ENCODE measurements at regions not wholly inside any gene's neighbourhood (a gene's known extent, or its start where the extent isn't known, plus 50 kb on each side); places are given as distances from the start of the nearest gene placed in this dataset.
"Not testable (repeated sequence)": the region's sequence is repeated elsewhere in the genome, so short reads cannot be mapped to it uniquely, and the experiment has no call there.

DNA sequence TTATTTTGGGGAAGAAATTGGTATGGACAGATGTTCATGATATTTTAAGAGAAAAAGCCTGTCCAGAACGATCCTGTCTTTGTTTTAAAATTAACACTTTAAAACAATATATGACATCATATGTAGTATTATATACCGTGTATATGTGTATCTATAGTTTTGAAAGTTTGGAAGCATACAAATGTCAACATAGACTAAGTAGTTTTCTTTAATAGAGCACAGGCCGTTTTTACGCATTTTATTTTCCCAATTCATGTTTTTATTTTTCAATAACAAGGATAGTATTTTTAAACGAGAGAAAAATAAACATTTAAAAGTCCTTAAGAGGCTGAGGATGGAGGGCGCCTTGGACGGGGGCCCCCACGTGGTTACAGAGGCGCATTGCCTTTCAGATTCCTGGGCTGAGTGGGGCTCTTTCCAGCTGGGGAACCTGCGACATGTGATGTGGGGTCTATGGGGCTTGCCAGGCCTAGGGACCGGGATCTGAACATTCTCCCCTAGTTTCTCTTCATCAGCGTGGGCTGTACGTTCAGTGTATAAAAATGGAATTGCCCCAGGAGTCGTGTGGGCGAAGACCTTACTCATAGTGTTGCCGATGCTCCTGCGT lies 127.8 kb upstream of the ZNF746 start:
- CTCF ChIA-PET, result interaction anchor here (0.6 to 3.1 kb wide), 30 partner anchors 9 to 479 kb away, joined by 3 to 13 read pairs (median 4); no protein-coding TSS in a partner anchor
- DNase-seq, result peak; percentile 72
- Mint-ChIP-seq H3K27me3 (ENCODE audit: low read depth) (no peaks in the 10 kb centered on the region), H3K4me1 (ENCODE audit: low read depth) (peaks cover 33% of the 10 kb centered on the region), H3K9me3 (no peaks in the 10 kb centered on the region), H3K4me3 (peak overlapping the region; percentile 87), H3K36me3 (ENCODE audit: low read depth) (peaks cover 10% of the 10 kb centered on the region), H3K27ac (no peak overlapping the region)
- intact Hi-C loops (cut with micrococcal nuclease), result loop anchor here (1.0 to 2.0 kb wide), 6 partner anchors 89 to 431 kb away; partner anchors contain the start of genes ZNF282 and ZNF783

DNA sequence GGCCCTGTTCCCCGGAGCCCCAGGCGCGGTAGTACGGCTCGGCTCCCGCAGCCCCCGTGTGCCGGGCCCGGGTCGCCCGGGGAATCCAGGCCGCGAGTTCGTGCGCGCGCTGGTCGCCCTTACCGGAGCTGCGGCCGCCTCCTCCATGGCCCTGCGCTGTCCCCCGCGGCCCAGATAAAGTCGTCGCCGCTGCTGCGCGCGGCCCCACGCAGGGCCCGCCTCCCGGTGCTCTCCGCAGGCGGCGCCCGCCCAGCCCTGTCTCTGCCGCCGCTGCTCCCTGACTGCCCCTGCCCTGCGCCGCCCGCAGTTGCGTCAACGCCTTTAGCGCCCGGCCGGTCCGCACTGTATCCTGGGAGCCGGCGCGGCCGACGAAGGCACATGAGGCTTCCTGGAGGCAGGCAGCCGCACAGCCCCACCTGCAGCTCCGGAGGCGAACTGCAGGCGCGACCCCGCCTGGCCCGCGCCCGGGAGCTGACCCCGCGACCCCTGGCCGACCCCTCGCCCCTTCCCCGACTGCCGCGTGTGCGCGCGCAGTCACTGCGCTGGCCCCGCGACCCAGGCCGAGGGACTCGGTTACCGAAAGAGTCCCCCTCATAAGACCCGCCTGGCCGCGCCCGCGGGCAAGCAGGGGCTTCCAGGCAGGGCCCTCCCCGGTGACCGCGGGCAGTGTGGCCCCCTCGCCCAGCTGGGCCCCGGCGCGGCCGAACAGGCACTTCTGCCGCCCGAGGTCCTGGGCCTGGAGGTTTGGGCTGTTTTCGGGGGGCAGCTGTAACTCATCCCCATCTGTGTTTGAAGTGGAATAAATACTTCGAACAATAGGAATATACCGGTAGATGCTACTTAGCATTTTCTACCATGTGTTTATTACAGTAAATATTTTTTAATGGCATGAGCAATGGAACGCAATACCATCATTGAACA lies 127.1 kb upstream of the ZNF746 start:
- peak; percentile 93 for DNase-seq
- peaks cover 33% of the 10 kb centered on the region for H3K4me1 Mint-ChIP-seq (ENCODE audit: low read depth)
- no peaks in the 10 kb centered on the region for H3K9me3 Mint-ChIP-seq
- H3K36me3 Mint-ChIP-seq (ENCODE audit: low read depth), result peaks cover 15% of the 10 kb centered on the region
- intact Hi-C loops (cut with micrococcal nuclease), result loop anchor here (1.0 to 5.0 kb wide), 15 partner anchors 24 to 597 kb away; partner anchors contain the start of genes PDIA4, ZNF212, ZNF282 and ZNF398
- H3K27me3 Mint-ChIP-seq (ENCODE audit: low read depth), result no peaks in the 10 kb centered on the region
- H3K27ac Mint-ChIP-seq, result peak overlapping the region; percentile 80
- peak overlapping the region; percentile 87 for H3K4me3 Mint-ChIP-seq
- CTCF ChIA-PET, result interaction anchor here (0.6 to 3.1 kb wide), 27 partner anchors 8 to 619 kb away, joined by 3 to 13 read pairs (median 4); no protein-coding TSS in a partner anchor

DNA sequence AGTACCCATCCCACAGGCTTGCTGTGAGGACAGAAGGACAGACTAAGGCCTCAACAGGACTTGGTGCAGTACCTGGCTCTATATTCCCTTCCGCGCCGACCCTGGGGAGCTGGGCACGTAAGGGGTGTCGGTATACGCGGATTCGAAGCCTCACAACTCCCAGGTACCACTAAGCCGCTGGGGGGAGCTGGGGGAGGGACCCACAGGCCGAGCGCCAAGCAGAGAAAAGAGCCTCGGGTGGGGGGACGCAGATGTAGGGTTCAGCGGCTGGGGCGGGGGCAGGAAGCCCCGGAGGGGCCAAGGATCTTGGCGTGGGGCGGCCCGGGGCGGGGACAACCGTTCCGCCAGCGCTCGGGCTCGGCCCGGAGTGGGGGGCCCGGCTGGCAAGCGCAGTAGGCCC lies 126.4 kb upstream of the ZNF746 start:
- intact Hi-C loops (cut with micrococcal nuclease), result loop anchor here (1.0 to 5.0 kb wide), 12 partner anchors 24 to 597 kb away; partner anchors contain the start of genes PDIA4, ZNF212, ZNF282 and ZNF398
- peak; percentile 65 for DNase-seq
- Mint-ChIP-seq H3K4me1 (ENCODE audit: low read depth) (peaks cover 33% of the 10 kb centered on the region), H3K9me3 (no peaks in the 10 kb centered on the region), H3K36me3 (ENCODE audit: low read depth) (peaks cover 19% of the 10 kb centered on the region), H3K27me3 (ENCODE audit: low read depth) (no peaks in the 10 kb centered on the region), H3K27ac (peak overlapping the region; percentile 82), H3K4me3 (peak overlapping the region; percentile 93)
- CTCF ChIA-PET, result interaction anchor here (0.6 to 3.1 kb wide), 19 partner anchors 10 to 619 kb away, joined by 3 to 13 read pairs (median 3); no protein-coding TSS in a partner anchor

DNA sequence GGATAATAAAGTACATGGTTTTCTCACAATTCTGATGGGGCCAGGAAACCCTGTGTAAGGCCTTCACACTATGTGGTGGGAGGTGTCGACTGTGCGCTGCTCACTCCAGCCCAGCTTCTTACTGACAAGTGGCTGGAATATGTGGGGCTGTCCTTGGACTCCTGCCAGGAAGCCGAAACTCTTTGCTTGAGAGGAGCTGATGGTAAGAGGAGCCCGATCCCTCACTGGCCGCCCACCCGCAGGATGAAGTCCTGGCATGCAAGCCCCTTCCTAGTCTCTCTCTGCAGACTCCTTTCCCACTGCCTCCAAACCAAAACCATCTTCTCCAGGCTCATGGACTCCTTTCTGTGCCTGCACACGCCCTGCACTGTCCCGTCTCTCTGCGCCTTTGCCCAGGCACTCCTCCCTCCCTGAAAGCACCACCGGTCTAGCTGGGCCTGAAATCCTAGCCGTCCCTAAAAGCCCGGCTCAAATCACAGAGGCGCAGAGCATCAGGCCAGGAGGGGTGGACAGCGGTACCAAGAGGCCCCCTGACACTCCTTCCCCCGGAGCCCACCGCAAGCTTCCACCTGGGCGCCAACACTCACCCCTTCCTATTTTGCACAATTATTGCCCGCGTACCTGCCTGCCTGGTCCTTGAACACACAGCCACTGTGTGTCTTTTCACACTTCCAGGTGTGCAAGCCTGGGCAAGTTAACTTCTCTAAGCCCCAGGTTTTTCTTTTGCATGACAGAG lies 125.8 kb upstream of the ZNF746 start:
- intact Hi-C loops (cut with micrococcal nuclease), result loop anchor here (5.0 kb wide), 1 partner anchor 596 kb away; the partner anchor contains the start of gene PDIA4
- peaks cover 33% of the 10 kb centered on the region for H3K4me1 Mint-ChIP-seq (ENCODE audit: low read depth)
- not testable (repeated sequence) for H3K27me3 Mint-ChIP-seq (ENCODE audit: low read depth); DNase-seq; H3K9me3 Mint-ChIP-seq
- peak overlapping the region; percentile 82 for H3K27ac Mint-ChIP-seq
- peaks cover 19% of the 10 kb centered on the region for H3K36me3 Mint-ChIP-seq (ENCODE audit: low read depth)
- H3K4me3 Mint-ChIP-seq, result peak overlapping the region; percentile 93
- CTCF ChIA-PET, result interaction anchor here (0.6 to 1.5 kb wide), 7 partner anchors 22 to 495 kb away, joined by 3 to 6 read pairs (median 3); no protein-coding TSS in a partner anchor

DNA sequence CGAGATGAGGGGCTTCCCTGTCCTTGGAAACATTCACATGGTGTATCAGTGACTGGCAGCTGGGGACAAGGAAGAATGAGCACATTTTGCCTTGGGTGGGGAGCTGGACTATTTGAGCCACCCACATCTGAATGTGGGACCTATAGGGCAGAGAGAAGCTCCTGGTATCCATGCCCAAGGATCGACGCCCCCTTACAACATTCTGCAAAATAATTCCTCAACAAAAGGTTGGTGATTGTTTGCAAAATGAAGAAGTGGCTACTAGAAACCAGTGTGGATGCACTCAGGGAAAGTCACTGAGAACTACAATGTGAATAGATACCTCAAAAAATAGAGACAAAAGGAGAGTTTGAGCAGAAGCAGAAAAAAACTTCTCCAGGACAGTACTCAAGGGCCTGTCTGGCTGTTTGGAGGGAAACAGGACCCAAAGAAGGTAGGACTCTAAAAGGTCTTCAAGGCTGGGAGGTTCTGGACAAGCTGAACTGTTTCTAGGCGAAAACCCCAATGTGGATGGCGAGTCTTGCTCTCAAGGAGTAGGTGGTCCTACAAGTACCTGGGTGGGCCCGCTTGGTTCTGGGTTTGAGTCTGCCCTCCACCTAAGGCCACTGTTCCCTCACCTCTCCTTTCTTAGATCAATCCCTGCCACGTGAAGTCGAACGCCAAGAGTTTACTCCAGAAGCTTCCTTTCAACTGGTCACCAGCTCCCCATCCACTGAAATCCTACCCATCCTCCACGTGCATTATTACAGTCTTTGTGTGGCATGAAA lies 125.0 kb upstream of the ZNF746 start:
- CTCF ChIA-PET, result interaction anchor here (0.6 to 1.5 kb wide), 7 partner anchors 9 to 709 kb away, joined by 3 to 6 read pairs (median 3); no protein-coding TSS in a partner anchor
- DNase-seq, result no peak
- peaks cover 33% of the 10 kb centered on the region for H3K4me1 Mint-ChIP-seq (ENCODE audit: low read depth)
- no peaks in the 10 kb centered on the region for H3K27me3 Mint-ChIP-seq (ENCODE audit: low read depth)
- H3K27ac Mint-ChIP-seq, result no peak overlapping the region
- H3K36me3 Mint-ChIP-seq (ENCODE audit: low read depth), result peaks cover 25% of the 10 kb centered on the region
- intact Hi-C loops (cut with micrococcal nuclease), result loop anchor here (5.0 kb wide), 1 partner anchor 595 kb away; the partner anchor contains the start of gene PDIA4
- H3K9me3 Mint-ChIP-seq, result no peaks in the 10 kb centered on the region
- H3K4me3 Mint-ChIP-seq, result peak overlapping the region; percentile 50

DNA sequence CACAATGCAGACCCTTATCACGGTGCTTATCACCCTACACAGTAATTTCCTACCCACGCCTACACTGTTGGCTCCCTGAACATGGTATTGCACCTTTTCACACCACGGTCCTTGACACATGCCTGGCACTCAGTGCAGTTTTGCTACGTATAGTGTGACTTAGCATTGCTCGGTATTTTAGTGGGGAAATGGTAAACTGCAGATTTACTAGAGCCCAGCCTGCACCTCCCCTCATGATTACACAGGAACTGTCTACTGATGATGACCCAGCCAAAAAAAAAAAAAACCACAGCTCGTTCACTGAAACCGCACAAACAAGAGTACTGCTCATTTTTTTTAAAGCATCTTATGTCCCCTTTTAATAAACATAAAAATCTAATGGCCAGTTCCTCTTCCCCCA lies 124.2 kb upstream of the ZNF746 start:
- CTCF ChIA-PET, result interaction anchor here (0.7 to 1.5 kb wide), 3 partner anchors 8 to 120 kb away, joined by 3 to 6 read pairs (median 3); no protein-coding TSS in a partner anchor
- Mint-ChIP-seq H3K4me3 (no peak overlapping the region), H3K27me3 (ENCODE audit: low read depth) (no peaks in the 10 kb centered on the region), H3K36me3 (ENCODE audit: low read depth) (peaks cover 31% of the 10 kb centered on the region), H3K9me3 (no peaks in the 10 kb centered on the region), H3K27ac (peak overlapping the region; percentile 73), H3K4me1 (ENCODE audit: low read depth) (peaks cover 33% of the 10 kb centered on the region)
- peak; percentile 46 for DNase-seq
- intact Hi-C loops (cut with micrococcal nuclease), result loop anchor here (5.0 kb wide), 1 partner anchor 594 kb away; the partner anchor contains the start of gene PDIA4

DNA sequence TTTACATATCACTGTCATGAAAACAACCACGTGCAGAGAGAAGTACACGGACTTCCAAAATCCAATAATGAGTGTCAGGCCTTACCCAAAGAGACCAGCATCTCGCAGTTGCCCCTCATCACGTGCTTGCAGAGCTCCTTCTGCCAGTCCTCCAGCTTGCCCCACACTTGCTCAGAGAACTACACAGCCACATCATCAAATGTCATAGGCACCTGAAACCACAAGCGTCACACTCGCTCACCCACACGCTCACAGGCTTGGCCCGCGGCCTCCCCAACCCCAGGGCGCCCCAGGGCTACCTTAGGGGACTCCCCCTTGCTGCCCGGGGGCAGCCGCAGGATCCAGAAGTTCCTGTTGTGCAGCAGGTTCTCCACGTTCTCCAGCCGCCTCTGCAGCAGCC lies 123.4 kb upstream of the ZNF746 start:
- Mint-ChIP-seq H3K4me1 (ENCODE audit: low read depth) (peaks cover 33% of the 10 kb centered on the region), H3K9me3 (no peaks in the 10 kb centered on the region), H3K4me3 (no peak overlapping the region), H3K36me3 (ENCODE audit: low read depth) (peaks cover 35% of the 10 kb centered on the region), H3K27me3 (ENCODE audit: low read depth) (no peaks in the 10 kb centered on the region), H3K27ac (peak overlapping the region; percentile 60)
- peak; percentile 71 for DNase-seq
- intact Hi-C loops (cut with micrococcal nuclease), result loop anchor here (5.0 kb wide), 1 partner anchor 594 kb away; the partner anchor contains the start of gene PDIA4
- CTCF ChIA-PET, result no interaction called here

DNA sequence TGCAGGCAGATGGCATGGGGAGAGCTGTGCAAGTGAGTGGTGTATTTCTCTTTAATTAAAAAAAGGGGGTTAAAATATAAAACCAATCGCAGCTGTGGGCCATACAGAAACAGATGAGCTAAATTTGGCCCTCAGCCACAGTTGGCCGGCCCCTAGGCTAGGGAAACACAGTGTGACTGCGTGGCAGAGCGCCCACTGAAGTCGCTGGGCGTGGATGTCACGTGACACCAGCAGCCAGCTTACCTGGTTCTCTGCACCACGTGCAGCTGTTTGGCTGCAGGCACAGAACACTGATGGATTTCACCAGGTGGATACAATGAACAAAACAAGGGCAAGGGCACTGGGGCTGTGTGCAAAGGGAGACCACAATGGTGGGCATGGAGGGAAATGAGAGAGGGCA lies 119.3 kb upstream of the ZNF746 start:
- no peak overlapping the region for H3K4me3 Mint-ChIP-seq
- peaks cover 60% of the 10 kb centered on the region for H3K36me3 Mint-ChIP-seq (ENCODE audit: low read depth)

DNA sequence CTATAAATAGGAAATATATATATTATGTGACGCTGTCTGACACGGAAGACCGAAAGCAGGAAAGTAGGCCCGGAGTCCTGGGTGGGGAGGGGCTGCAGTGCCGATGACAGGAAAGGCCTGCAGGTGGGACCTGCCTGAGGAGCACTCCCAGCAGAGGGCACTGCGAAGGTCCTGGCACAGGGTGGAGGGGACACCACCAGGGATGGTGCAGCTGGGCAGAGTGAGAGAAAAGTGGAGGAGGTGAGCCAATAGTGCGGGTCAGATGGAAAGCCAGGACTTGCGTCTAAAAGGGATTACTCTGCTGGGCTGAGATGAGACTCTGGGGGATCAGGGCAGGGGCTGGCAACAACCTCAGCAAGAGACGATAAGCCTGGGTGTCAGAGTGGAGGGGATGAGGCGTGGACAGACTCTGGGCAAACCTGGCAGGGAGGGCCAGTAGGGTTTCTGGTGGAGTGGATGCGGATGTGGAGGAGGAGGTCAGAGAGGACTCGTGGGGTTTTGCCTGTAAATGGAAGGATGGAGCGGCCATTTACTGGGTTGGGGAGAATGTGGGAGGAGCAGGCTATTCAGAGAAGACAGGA lies 118.2 kb upstream of the ZNF746 start:
- CTCF ChIA-PET, result interaction anchor here (1.9 kb wide), 1 partner anchor 9 kb away, joined by 4 read pairs; no protein-coding TSS in a partner anchor
- peaks cover 59% of the 10 kb centered on the region for H3K36me3 Mint-ChIP-seq (ENCODE audit: low read depth)
- intact Hi-C loops (cut with micrococcal nuclease), result no loop called here
- H3K27me3 Mint-ChIP-seq (ENCODE audit: low read depth), result no peaks in the 10 kb centered on the region
- H3K27ac Mint-ChIP-seq, result no peak overlapping the region
- no peak overlapping the region for H3K4me3 Mint-ChIP-seq
- no peak for DNase-seq
- H3K4me1 Mint-ChIP-seq (ENCODE audit: low read depth), result peaks cover 2% of the 10 kb centered on the region
- no peaks in the 10 kb centered on the region for H3K9me3 Mint-ChIP-seq

More for the DNA sequence above, 119.3 kb upstream of the ZNF746 start:
- Mint-ChIP-seq H3K27me3 (ENCODE audit: low read depth) (no peaks in the 10 kb centered on the region), H3K27ac (no peak overlapping the region), H3K4me1 (ENCODE audit: low read depth) (peaks cover 13% of the 10 kb centered on the region), H3K9me3 (no peaks in the 10 kb centered on the region)
- CTCF ChIA-PET, result interaction anchor here (1.9 kb wide), 1 partner anchor 8 kb away, joined by 4 read pairs; no protein-coding TSS in a partner anchor
- DNase-seq, result no peak
- intact Hi-C loops (cut with micrococcal nuclease), result no loop called here

DNA sequence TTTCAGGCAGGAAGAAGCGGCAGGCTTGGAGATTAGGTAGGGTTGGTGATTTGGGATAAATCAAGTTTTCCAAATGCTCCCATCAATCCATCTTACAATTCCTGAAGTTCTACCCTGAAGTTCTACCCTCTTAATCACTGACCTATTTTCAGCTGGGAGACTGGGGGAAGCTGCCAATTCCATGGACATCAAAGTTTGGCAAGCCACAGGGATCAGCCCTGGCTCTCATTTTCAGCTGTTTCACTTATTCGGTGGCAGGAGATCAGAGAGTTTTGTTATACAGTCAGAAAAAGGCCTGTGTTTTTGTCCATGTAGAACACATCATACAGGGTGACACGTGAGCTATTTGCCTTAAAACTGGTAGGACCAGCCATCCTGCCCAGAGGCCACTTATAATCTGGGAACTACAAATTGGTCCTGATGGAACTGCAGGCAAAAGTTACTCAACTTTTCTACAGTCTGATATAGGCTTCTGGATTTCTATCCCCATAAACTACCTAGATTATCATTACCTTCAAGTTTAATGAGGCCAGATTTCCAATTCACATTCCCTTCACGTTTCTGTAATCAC lies 112.9 kb upstream of the ZNF746 start:
- CTCF ChIA-PET, result interaction anchor here (1.3 kb wide), 1 partner anchor 15 kb away, joined by 3 read pairs; no protein-coding TSS in a partner anchor
- H3K9me3 Mint-ChIP-seq, result no peaks in the 10 kb centered on the region
- no peak for DNase-seq
- intact Hi-C loops (cut with micrococcal nuclease), result no loop called here
- H3K27me3 Mint-ChIP-seq (ENCODE audit: low read depth), result no peaks in the 10 kb centered on the region
- peaks cover 5% of the 10 kb centered on the region for H3K4me1 Mint-ChIP-seq (ENCODE audit: low read depth)
- H3K4me3 Mint-ChIP-seq, result no peak overlapping the region
- no peak overlapping the region for H3K27ac Mint-ChIP-seq
- peaks cover 55% of the 10 kb centered on the region for H3K36me3 Mint-ChIP-seq (ENCODE audit: low read depth)

Data from activated naive CD4-positive, alpha-beta T cell treated with anti-CD3 and anti-CD28 coated beads for 36 hours (primary cell).